ENCODE measurements at regions not wholly inside any gene's neighbourhood (a gene's known extent, or its start where the extent isn't known, plus 50 kb on each side); places are given as distances from the start of the nearest gene placed in this dataset.
"Not testable (repeated sequence)": the region's sequence is repeated elsewhere in the genome, so short reads cannot be mapped to it uniquely, and the experiment has no call there.

GRCh38 chr18:64678048-64678447, 529.2 kb upstream of the LINC00305 start:
- no peaks in the 10 kb centered on the region for H3K36me3 ChIP-seq (ENCODE audit: control insufficient read depth, insufficient read depth, low read length)
- no peaks in the 10 kb centered on the region for H3K4me1 ChIP-seq (ENCODE audit: control insufficient read depth, insufficient read depth, low read length, poor library complexity, severe bottlenecking)
- no peak overlapping the region for H3K4me3 ChIP-seq (ENCODE audit: insufficient read depth, low read depth, low read length, poor library complexity, severe bottlenecking)
- H3K27ac ChIP-seq (ENCODE audit: insufficient read depth, low read length, poor library complexity, severe bottlenecking), result no peak overlapping the region
- DNase-seq, result no peak
- H3K27me3 ChIP-seq (replicated peaks; ENCODE audit: control insufficient read depth, insufficient read depth, low read length, poor library complexity, severe bottlenecking), result no peaks in the 10 kb centered on the region
- no peaks in the 10 kb centered on the region for H3K9me3 ChIP-seq (ENCODE audit: control insufficient read depth, low read length)

- Histone ChIP-seq H3K27ac (ENCODE audit: insufficient read depth, low read length, poor library complexity, severe bottlenecking) (no peak overlapping the region), H3K27me3 (replicated peaks; ENCODE audit: control insufficient read depth, insufficient read depth, low read length, poor library complexity, severe bottlenecking) (no peaks in the 10 kb centered on the region), H3K9me3 (ENCODE audit: control insufficient read depth, low read length) (no peaks in the 10 kb centered on the region), H3K4me1 (ENCODE audit: control insufficient read depth, insufficient read depth, low read length, poor library complexity, severe bottlenecking) (no peaks in the 10 kb centered on the region), H3K4me3 (ENCODE audit: insufficient read depth, low read depth, low read length, poor library complexity, severe bottlenecking) (no peak overlapping the region), H3K36me3 (ENCODE audit: control insufficient read depth, insufficient read depth, low read length) (no peaks in the 10 kb centered on the region)
- no peak for DNase-seq
These were observed 525.8 kb upstream of the LINC00305 start for GRCh38 chr18:64674694-64675093.

GRCh38 chr18:64671293-64671692, 522.4 kb upstream of the LINC00305 start:
- H3K9me3 ChIP-seq (ENCODE audit: control insufficient read depth, low read length); H3K36me3 ChIP-seq (ENCODE audit: control insufficient read depth, insufficient read depth, low read length); H3K27me3 ChIP-seq (replicated peaks; ENCODE audit: control insufficient read depth, insufficient read depth, low read length, poor library complexity, severe bottlenecking); DNase-seq; H3K4me3 ChIP-seq (ENCODE audit: insufficient read depth, low read depth, low read length, poor library complexity, severe bottlenecking); H3K4me1 ChIP-seq (ENCODE audit: control insufficient read depth, insufficient read depth, low read length, poor library complexity, severe bottlenecking); H3K27ac ChIP-seq (ENCODE audit: insufficient read depth, low read length, poor library complexity, severe bottlenecking): not testable (repeated sequence)

GRCh38 chr18:64668461-64668962, 519.6 kb upstream of the LINC00305 start:
- Histone ChIP-seq H3K27me3 (replicated peaks; ENCODE audit: control insufficient read depth, insufficient read depth, low read length, poor library complexity, severe bottlenecking) (no peaks in the 10 kb centered on the region), H3K4me3 (ENCODE audit: insufficient read depth, low read depth, low read length, poor library complexity, severe bottlenecking) (no peak overlapping the region), H3K27ac (ENCODE audit: insufficient read depth, low read length, poor library complexity, severe bottlenecking) (no peak overlapping the region), H3K36me3 (ENCODE audit: control insufficient read depth, insufficient read depth, low read length) (no peaks in the 10 kb centered on the region), H3K9me3 (ENCODE audit: control insufficient read depth, low read length) (no peaks in the 10 kb centered on the region), H3K4me1 (ENCODE audit: control insufficient read depth, insufficient read depth, low read length, poor library complexity, severe bottlenecking) (no peaks in the 10 kb centered on the region)
- DNase-seq, result no peak

- Histone ChIP-seq H3K9me3 (ENCODE audit: control insufficient read depth, low read length) (no peaks in the 10 kb centered on the region), H3K36me3 (ENCODE audit: control insufficient read depth, insufficient read depth, low read length) (no peaks in the 10 kb centered on the region), H3K4me3 (ENCODE audit: insufficient read depth, low read depth, low read length, poor library complexity, severe bottlenecking) (no peak overlapping the region), H3K27ac (ENCODE audit: insufficient read depth, low read length, poor library complexity, severe bottlenecking) (no peak overlapping the region), H3K4me1 (ENCODE audit: control insufficient read depth, insufficient read depth, low read length, poor library complexity, severe bottlenecking) (no peaks in the 10 kb centered on the region), H3K27me3 (replicated peaks; ENCODE audit: control insufficient read depth, insufficient read depth, low read length, poor library complexity, severe bottlenecking) (no peaks in the 10 kb centered on the region)
- DNase-seq, result no peak
These were observed 514.2 kb upstream of the LINC00305 start for GRCh38 chr18:64663086-64663485.

- no peak overlapping the region for H3K4me3 ChIP-seq (ENCODE audit: insufficient read depth, low read depth, low read length, poor library complexity, severe bottlenecking)
- no peak overlapping the region for H3K27ac ChIP-seq (ENCODE audit: insufficient read depth, low read length, poor library complexity, severe bottlenecking)
- H3K27me3 ChIP-seq (replicated peaks; ENCODE audit: control insufficient read depth, insufficient read depth, low read length, poor library complexity, severe bottlenecking), result no peaks in the 10 kb centered on the region
- no peak for DNase-seq
- H3K36me3 ChIP-seq (ENCODE audit: control insufficient read depth, insufficient read depth, low read length), result no peaks in the 10 kb centered on the region
- no peaks in the 10 kb centered on the region for H3K4me1 ChIP-seq (ENCODE audit: control insufficient read depth, insufficient read depth, low read length, poor library complexity, severe bottlenecking)
- no peaks in the 10 kb centered on the region for H3K9me3 ChIP-seq (ENCODE audit: control insufficient read depth, low read length)
These were observed 510.3 kb upstream of the LINC00305 start for GRCh38 chr18:64659196-64659595.

- H3K4me1 ChIP-seq (ENCODE audit: control insufficient read depth, insufficient read depth, low read length, poor library complexity, severe bottlenecking), result no peaks in the 10 kb centered on the region
- no peak for DNase-seq
- H3K27ac ChIP-seq (ENCODE audit: insufficient read depth, low read length, poor library complexity, severe bottlenecking), result no peak overlapping the region
- no peak overlapping the region for H3K4me3 ChIP-seq (ENCODE audit: insufficient read depth, low read depth, low read length, poor library complexity, severe bottlenecking)
- no peaks in the 10 kb centered on the region for H3K27me3 ChIP-seq (replicated peaks; ENCODE audit: control insufficient read depth, insufficient read depth, low read length, poor library complexity, severe bottlenecking)
- H3K36me3 ChIP-seq (ENCODE audit: control insufficient read depth, insufficient read depth, low read length), result no peaks in the 10 kb centered on the region
- no peaks in the 10 kb centered on the region for H3K9me3 ChIP-seq (ENCODE audit: control insufficient read depth, low read length)
These were observed 504.2 kb upstream of the LINC00305 start for GRCh38 chr18:64653068-64653467.

GRCh38 chr18:64650068-64650467, 501.2 kb upstream of the LINC00305 start:
- H3K27ac ChIP-seq (ENCODE audit: insufficient read depth, low read length, poor library complexity, severe bottlenecking), result no peak overlapping the region
- no peaks in the 10 kb centered on the region for H3K36me3 ChIP-seq (ENCODE audit: control insufficient read depth, insufficient read depth, low read length)
- H3K4me3 ChIP-seq (ENCODE audit: insufficient read depth, low read depth, low read length, poor library complexity, severe bottlenecking), result no peak overlapping the region
- DNase-seq, result no peak
- no peaks in the 10 kb centered on the region for H3K9me3 ChIP-seq (ENCODE audit: control insufficient read depth, low read length)
- no peaks in the 10 kb centered on the region for H3K27me3 ChIP-seq (replicated peaks; ENCODE audit: control insufficient read depth, insufficient read depth, low read length, poor library complexity, severe bottlenecking)
- no peaks in the 10 kb centered on the region for H3K4me1 ChIP-seq (ENCODE audit: control insufficient read depth, insufficient read depth, low read length, poor library complexity, severe bottlenecking)

- Histone ChIP-seq H3K27ac (ENCODE audit: insufficient read depth, low read length, poor library complexity, severe bottlenecking) (no peak overlapping the region), H3K4me1 (ENCODE audit: control insufficient read depth, insufficient read depth, low read length, poor library complexity, severe bottlenecking) (no peaks in the 10 kb centered on the region), H3K9me3 (ENCODE audit: control insufficient read depth, low read length) (no peaks in the 10 kb centered on the region), H3K4me3 (ENCODE audit: insufficient read depth, low read depth, low read length, poor library complexity, severe bottlenecking) (no peak overlapping the region), H3K36me3 (ENCODE audit: control insufficient read depth, insufficient read depth, low read length) (no peaks in the 10 kb centered on the region), H3K27me3 (replicated peaks; ENCODE audit: control insufficient read depth, insufficient read depth, low read length, poor library complexity, severe bottlenecking) (no peaks in the 10 kb centered on the region)
- no peak for DNase-seq
These were observed 496.9 kb upstream of the LINC00305 start for GRCh38 chr18:64645753-64646152.

GRCh38 chr18:64639536-64639935, 490.6 kb upstream of the LINC00305 start:
- Histone ChIP-seq H3K27me3 (replicated peaks; ENCODE audit: control insufficient read depth, insufficient read depth, low read length, poor library complexity, severe bottlenecking) (no peaks in the 10 kb centered on the region), H3K4me3 (ENCODE audit: insufficient read depth, low read depth, low read length, poor library complexity, severe bottlenecking) (no peak overlapping the region), H3K9me3 (ENCODE audit: control insufficient read depth, low read length) (no peaks in the 10 kb centered on the region), H3K27ac (ENCODE audit: insufficient read depth, low read length, poor library complexity, severe bottlenecking) (no peak overlapping the region), H3K4me1 (ENCODE audit: control insufficient read depth, insufficient read depth, low read length, poor library complexity, severe bottlenecking) (no peaks in the 10 kb centered on the region), H3K36me3 (ENCODE audit: control insufficient read depth, insufficient read depth, low read length) (no peaks in the 10 kb centered on the region)
- DNase-seq, result no peak
